H1 (cell line): ENCODE measurements at regions not wholly inside any gene's neighbourhood (a gene's known extent, or its start where the extent isn't known, plus 50 kb on each side); places are given as distances from the start of the nearest gene placed in this dataset.

Source experiments
- CHD2 ChIP-seq: IDR thresholded peaks from 2 replicates; pipeline ENCODE4 v1.6.1; 2012; ENCODE audit warnings: low read length, improper control_type of control experiment
- CHD7 ChIP-seq: fragments of 300-600 bp; sonication (generic); IDR thresholded peaks from 2 replicates; pipeline ENCODE4 v1.7.1; 2012; ENCODE audit warnings: low read length, moderate library complexity, mild to moderate bottlenecking, inconsistent platforms; ENCODE audit not compliant: insufficient replicate concordance
- KDM5A ChIP-seq: fragments of 200-600 bp; IDR thresholded peaks from 2 replicates; pipeline ENCODE4 v1.7.1; 2012; ENCODE audit warnings: mild to moderate bottlenecking, low read length, inconsistent platforms, mixed read lengths
- NANOG ChIP-seq: IDR thresholded peaks from 2 replicates; pipeline ENCODE4 v1.6.1; 2011; ENCODE audit warnings: low read length, low read depth, mild to moderate bottlenecking, inconsistent platforms; ENCODE audit not compliant: insufficient read depth, poor library complexity, severe bottlenecking
- RAD21 ChIP-seq, 2 experiments: IDR thresholded peaks in 1 of 2; conservative IDR thresholded peaks in 1 of 2; 2 replicates each; pipeline ENCODE4 v1.6.1; 2011; ENCODE audit warnings: low read depth in 2 of 2, low read length in 2 of 2, improper control_type of control experiment in 1 of 2, inconsistent platforms in 1 of 2, mild to moderate bottlenecking in 1 of 2, moderate library complexity in 1 of 2
- SP1 ChIP-seq: IDR thresholded peaks from 2 replicates; pipeline ENCODE4 v1.6.1; 2011; ENCODE audit warnings: low read depth, low read length

- TF ChIP-seq CHD7 (no peak), SP1 (no peak), KDM5A (no peak), CHD2 (no peak), RAD21 (IDR thresholded peaks at IDR 0.05 in 1 of 2, conservative IDR thresholded peaks at IDR 0.05 in 1 of 2; ENCODE audit: low read depth in 2 of 2, low read length in 2 of 2) (no peak), NANOG (no peak)
These were observed 357.7 kb upstream of the EMCN start (continued) for GRCh38 chr4:100875296-100876068.
